AG09319 (cell line): ENCODE measurements at regions not wholly inside any gene's neighbourhood (a gene's known extent, or its start where the extent isn't known, plus 50 kb on each side); places are given as distances from the start of the nearest gene placed in this dataset.

Experiments used
- DNase-seq: peaks from one replicate; pipeline ENCODE4 v3.0.0-alpha.2; 2010; ENCODE audit warnings: low read depth; ENCODE audit errors: extremely low read depth
- CTCF ChIP-seq: IDR thresholded peaks from 2 replicates; pipeline ENCODE4 v1.5.1; 2011; ENCODE audit warnings: low read depth, mild to moderate bottlenecking, inconsistent platforms, low read length, moderate library complexity

- no peak for TF ChIP-seq CTCF
Observed at GRCh38 chr14:87783071-87783470, 209.9 kb downstream of the GALC start.

GRCh38 chr14:87772854-87773253, 220.1 kb downstream of the GALC start:
- DNase-seq: no peak
- no peak for TF ChIP-seq CTCF

More at GRCh38 chr14:87783071-87783470, 209.9 kb downstream of the GALC start:
- no peak for DNase-seq

- no peak for TF ChIP-seq CTCF
- no peak for DNase-seq
Observed at GRCh38 chr14:87767567-87767901, 225.4 kb downstream of the GALC start.

- no peak for TF ChIP-seq CTCF
- DNase-seq: no peak
Observed at GRCh38 chr14:87758876-87759275, 234.1 kb downstream of the GALC start.

- TF ChIP-seq CTCF: no peak
- DNase-seq: no peak
Observed at GRCh38 chr14:87756661-87757060, 236.3 kb downstream of the GALC start.

GRCh38 chr14:87754520-87755223, 238.3 kb downstream of the GALC start:
- no peak for TF ChIP-seq CTCF
- DNase-seq: no peak

- no peak for TF ChIP-seq CTCF
- DNase-seq: no peak
Observed at GRCh38 chr14:87748558-87748957, 244.4 kb downstream of the GALC start.
